Thoracic aorta (tissue), 2 donors: ENCODE measurements at regions not wholly inside any gene's neighbourhood (a gene's known extent, or its start where the extent isn't known, plus 50 kb on each side); places are given as distances from the start of the nearest gene placed in this dataset.

Experiments
- ATAC-seq: fragments of 150-250 bp; one replicate; pipeline ENCODE4 v1.8.0; 2017; ENCODE audit warnings: low read depth; ENCODE audit not compliant: insufficient number of reproducible peaks, low FRiP score
- DNase-seq: peaks from one replicate; pipeline ENCODE4 v3.0.0-alpha.2; 2020; ENCODE audit warnings: low spot score
- H3K27ac ChIP-seq, 2 donors: fragments of 200-600 bp; sonication (generic); 1 replicate in 1 of 2; 2 replicates in 1 of 2; pipeline ENCODE4 v1.5.1; 2016; ENCODE audit warnings: mild to moderate bottlenecking in 2 of 2, moderate library complexity in 2 of 2
- H3K27me3 ChIP-seq: fragments of 200-600 bp; sonication (generic); replicated peaks from 2 replicates; pipeline ENCODE4 v1.6.0; 2016; ENCODE audit warnings: mild to moderate bottlenecking; ENCODE audit not compliant: insufficient read depth
- H3K36me3 ChIP-seq: fragments of 200-600 bp; sonication (generic); one replicate; pipeline ENCODE4 v1.5.1; 2016
- H3K4me1 ChIP-seq, 2 donors: fragments of 200-600 bp; sonication (generic); 1 replicate in 1 of 2; 2 replicates in 1 of 2; pipeline versions ENCODE4 v1.5.1 to v1.6.0; 2016; ENCODE audit warnings: low read depth in 2 of 2, mild to moderate bottlenecking in 1 of 2; ENCODE audit not compliant: control insufficient read depth in 1 of 2
- H3K4me3 ChIP-seq: fragments of 200-600 bp; sonication (generic); 2 replicates; pipeline ENCODE4 v1.5.1; 2016; ENCODE audit warnings: mild to moderate bottlenecking
- H3K9me3 ChIP-seq: fragments of 200-600 bp; sonication (generic); 2 replicates; pipeline ENCODE4 v1.5.1; 2016
- CTCF ChIP-seq: fragments of 200-600 bp; sonication (generic); IDR thresholded peaks from one replicate; pipeline ENCODE4 v1.5.1; 2019; ENCODE audit warnings: antibody characterized with exemption

- no peaks in the 10 kb centered on the region for H3K4me1 ChIP-seq
- no peaks in the 10 kb centered on the region for H3K36me3 ChIP-seq
- H3K4me3 ChIP-seq: no peak overlapping the region
- no peak for TF ChIP-seq CTCF
- ATAC-seq: no peak
- DNase-seq: no peak
- H3K9me3 ChIP-seq: no peaks in the 10 kb centered on the region
- no peaks in the 10 kb centered on the region for H3K27me3 ChIP-seq
- no peak overlapping the region for H3K27ac ChIP-seq
Observed at GRCh38 chr20:60124776-60125381, 166.7 kb downstream of the CDH26 start.

- Histone ChIP-seq H3K4me3 (no peak overlapping the region), H3K27ac (no peak overlapping the region), H3K4me1 (no peaks in the 10 kb centered on the region), H3K27me3 (no peaks in the 10 kb centered on the region), H3K9me3 (no peaks in the 10 kb centered on the region), H3K36me3 (no peaks in the 10 kb centered on the region)
- ATAC-seq (no peak), DNase-seq (no peak)
- no peak for TF ChIP-seq CTCF
Observed at GRCh38 chr20:60125513-60125912, 167.3 kb downstream of the CDH26 start.

- no peak for ATAC-seq
- H3K27me3 ChIP-seq: no peaks in the 10 kb centered on the region
Observed at GRCh38 chr20:60126975-60127374, 168.8 kb downstream of the CDH26 start.

GRCh38 chr20:60131375-60131774 lies 173.2 kb downstream of the CDH26 start:
- no peak for ATAC-seq

More at GRCh38 chr20:60126975-60127374, 168.8 kb downstream of the CDH26 start:
- Histone ChIP-seq H3K9me3 (no peaks in the 10 kb centered on the region), H3K27ac (no peak overlapping the region), H3K36me3 (no peaks in the 10 kb centered on the region), H3K4me3 (no peak overlapping the region), H3K4me1 (no peaks in the 10 kb centered on the region)
- DNase-seq: no peak
- TF ChIP-seq CTCF: no peak

GRCh38 chr20:60132162-60132826 lies 174.1 kb downstream of the CDH26 start:
- no peak for TF ChIP-seq CTCF
- Histone ChIP-seq H3K27ac (no peak overlapping the region), H3K27me3 (no peaks in the 10 kb centered on the region), H3K9me3 (no peaks in the 10 kb centered on the region), H3K36me3 (no peaks in the 10 kb centered on the region), H3K4me3 (no peak overlapping the region), H3K4me1 (no peaks in the 10 kb centered on the region)
- DNase-seq (no peak), ATAC-seq (no peak)

More at GRCh38 chr20:60131375-60131774, 173.2 kb downstream of the CDH26 start:
- Histone ChIP-seq H3K36me3 (no peaks in the 10 kb centered on the region), H3K27ac (no peak overlapping the region), H3K9me3 (no peaks in the 10 kb centered on the region), H3K27me3 (no peaks in the 10 kb centered on the region), H3K4me3 (no peak overlapping the region), H3K4me1 (no peaks in the 10 kb centered on the region)
- no peak for TF ChIP-seq CTCF
- no peak for DNase-seq
